K562 (cell line): ENCODE measurements at regions not wholly inside any gene's neighbourhood (a gene's known extent, or its start where the extent isn't known, plus 50 kb on each side); places are given as distances from the start of the nearest gene placed in this dataset.

Experiments
- CTCF ChIP-seq, 3 experiments: IDR thresholded peaks in 2 of 3; conservative IDR thresholded peaks in 1 of 3; 2 replicates each; pipeline ENCODE4 v1.5.1; 2011 to 2012; ENCODE audit warnings: low read length in 3 of 3, mild to moderate bottlenecking in 3 of 3, control low read depth in 2 of 3, improper control_type of control experiment in 1 of 3, inconsistent platforms in 1 of 3, low read depth in 1 of 3, mixed read lengths in 1 of 3, moderate library complexity in 1 of 3; ENCODE audit not compliant: insufficient read depth in 2 of 3
- EGR1 ChIP-seq: fragments of 450-650 bp; conservative IDR thresholded peaks from 2 replicates; pipeline ENCODE4 v1.6.1; 2017; ENCODE audit warnings: mild to moderate bottlenecking
- GABPA ChIP-seq: fragments of 200-800 bp; sonication (Bioruptor generic); conservative IDR thresholded peaks from 2 replicates; pipeline ENCODE4 v1.6.1; 2016; ENCODE audit warnings: low read depth, missing genetic modification characterization, missing compliant biosample characterization
- ILK ChIP-seq: fragments of 450-650 bp; IDR thresholded peaks from 2 replicates; pipeline ENCODE4 v1.6.1; 2016; ENCODE audit warnings: missing genetic modification characterization, low read depth, mild to moderate bottlenecking, missing compliant biosample characterization, moderate library complexity, borderline replicate concordance
- RBM34 ChIP-seq: fragments of 200-400 bp; formaldehyde crosslinking; IDR thresholded peaks from 2 replicates; pipeline ENCODE4 v1.6.1; 2018; ENCODE audit warnings: low read length, borderline replicate concordance; ENCODE audit not compliant: insufficient read depth
- REST ChIP-seq, 2 experiments: fragments of 450-650 bp; formaldehyde crosslinking in 1 of 2; IDR thresholded peaks; 2 replicates each; pipeline versions ENCODE4 v1.4.0 to v1.6.1; 2014 to 2020; ENCODE audit warnings: mild to moderate bottlenecking in 2 of 2, borderline replicate concordance in 1 of 2, low read depth in 1 of 2

GRCh38 chr5:111641533-111642233 lies 115.3 kb downstream of the NREP start:
- TF ChIP-seq CTCF (IDR thresholded peaks at IDR 0.05 in 2 of 3, conservative IDR thresholded peaks at IDR 0.05 in 1 of 3; ENCODE audit: insufficient read depth in 2 of 3, low read depth in 1 of 3, low read length in 3 of 3): no peak
- no peak for TF ChIP-seq GABPA (tag)
- TF ChIP-seq EGR1: no peak
- no peak for TF ChIP-seq ILK (tag)
- TF ChIP-seq REST (IDR thresholded peaks at IDR 0.05; ENCODE audit: borderline replicate concordance): no peak
- TF ChIP-seq REST (CRISPR knock-in tag; IDR thresholded peaks at IDR 0.05; ENCODE audit: low read depth): no peak
- TF ChIP-seq RBM34: no peak
